NB4 (cell line): ENCODE measurements at regions not wholly inside any gene's neighbourhood (a gene's known extent, or its start where the extent isn't known, plus 50 kb on each side); places are given as distances from the start of the nearest gene placed in this dataset.

Experiments
- POLR2A ChIP-seq: IDR thresholded peaks from 2 replicates; pipeline ENCODE4 v1.6.1; 2011; ENCODE audit warnings: mild to moderate bottlenecking; ENCODE audit not compliant: insufficient read length; ENCODE audit errors: extremely low read depth
- TF ChIP-seq, protein P1 (sequence below): IDR thresholded peaks from one replicate; pipeline ENCODE4 v1.5.1; 2012; ENCODE audit warnings: low read depth, low read length
- TF ChIP-seq, protein P2 (sequence below): IDR thresholded peaks from 2 replicates; pipeline ENCODE4 v1.6.1; 2011; ENCODE audit warnings: low read depth, low read length

DNA sequence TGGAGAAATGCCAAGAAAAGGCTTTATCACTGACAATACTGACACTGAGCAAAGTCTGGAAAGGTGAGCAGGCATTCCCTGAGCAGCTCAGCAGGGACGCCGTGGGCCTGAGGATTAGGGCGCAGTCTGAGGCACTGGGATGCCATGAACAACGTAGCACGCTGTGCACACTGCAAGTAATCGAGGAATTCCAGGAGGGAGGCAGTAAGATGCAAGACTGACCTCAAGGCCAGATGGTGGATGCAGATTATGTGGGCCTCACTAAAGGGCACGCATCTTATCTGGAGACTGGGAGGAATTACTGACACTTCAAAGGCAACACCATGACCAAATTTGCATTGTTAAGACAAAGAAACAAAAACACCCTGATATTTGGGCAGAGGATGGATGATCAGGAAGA lies 50.4 kb upstream of the OPCML start:
- TF ChIP-seq, protein P1, sequence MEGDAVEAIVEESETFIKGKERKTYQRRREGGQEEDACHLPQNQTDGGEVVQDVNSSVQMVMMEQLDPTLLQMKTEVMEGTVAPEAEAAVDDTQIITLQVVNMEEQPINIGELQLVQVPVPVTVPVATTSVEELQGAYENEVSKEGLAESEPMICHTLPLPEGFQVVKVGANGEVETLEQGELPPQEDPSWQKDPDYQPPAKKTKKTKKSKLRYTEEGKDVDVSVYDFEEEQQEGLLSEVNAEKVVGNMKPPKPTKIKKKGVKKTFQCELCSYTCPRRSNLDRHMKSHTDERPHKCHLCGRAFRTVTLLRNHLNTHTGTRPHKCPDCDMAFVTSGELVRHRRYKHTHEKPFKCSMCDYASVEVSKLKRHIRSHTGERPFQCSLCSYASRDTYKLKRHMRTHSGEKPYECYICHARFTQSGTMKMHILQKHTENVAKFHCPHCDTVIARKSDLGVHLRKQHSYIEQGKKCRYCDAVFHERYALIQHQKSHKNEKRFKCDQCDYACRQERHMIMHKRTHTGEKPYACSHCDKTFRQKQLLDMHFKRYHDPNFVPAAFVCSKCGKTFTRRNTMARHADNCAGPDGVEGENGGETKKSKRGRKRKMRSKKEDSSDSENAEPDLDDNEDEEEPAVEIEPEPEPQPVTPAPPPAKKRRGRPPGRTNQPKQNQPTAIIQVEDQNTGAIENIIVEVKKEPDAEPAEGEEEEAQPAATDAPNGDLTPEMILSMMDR = no peak
- no peak for TF ChIP-seq POLR2A
- TF ChIP-seq, protein P2, sequence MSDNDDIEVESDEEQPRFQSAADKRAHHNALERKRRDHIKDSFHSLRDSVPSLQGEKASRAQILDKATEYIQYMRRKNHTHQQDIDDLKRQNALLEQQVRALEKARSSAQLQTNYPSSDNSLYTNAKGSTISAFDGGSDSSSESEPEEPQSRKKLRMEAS = no peak
